Stimulated activated CD8-positive, alpha-beta memory T cell treated with anti-CD3 and anti-CD28 coated beads, Interleukin-2, amount 100 ng/mL, for 1 hour (primary cell): ENCODE measurements at regions not wholly inside any gene's neighbourhood (a gene's known extent, or its start where the extent isn't known, plus 50 kb on each side); places are given as distances from the start of the nearest gene placed in this dataset.

ENCODE experiments used
- DNase-seq, 2 donors: peaks; one replicate each; pipeline ENCODE4 v3.0.0-alpha.2; 2020; ENCODE audit warnings: low read depth in 2 of 2

DNA sequence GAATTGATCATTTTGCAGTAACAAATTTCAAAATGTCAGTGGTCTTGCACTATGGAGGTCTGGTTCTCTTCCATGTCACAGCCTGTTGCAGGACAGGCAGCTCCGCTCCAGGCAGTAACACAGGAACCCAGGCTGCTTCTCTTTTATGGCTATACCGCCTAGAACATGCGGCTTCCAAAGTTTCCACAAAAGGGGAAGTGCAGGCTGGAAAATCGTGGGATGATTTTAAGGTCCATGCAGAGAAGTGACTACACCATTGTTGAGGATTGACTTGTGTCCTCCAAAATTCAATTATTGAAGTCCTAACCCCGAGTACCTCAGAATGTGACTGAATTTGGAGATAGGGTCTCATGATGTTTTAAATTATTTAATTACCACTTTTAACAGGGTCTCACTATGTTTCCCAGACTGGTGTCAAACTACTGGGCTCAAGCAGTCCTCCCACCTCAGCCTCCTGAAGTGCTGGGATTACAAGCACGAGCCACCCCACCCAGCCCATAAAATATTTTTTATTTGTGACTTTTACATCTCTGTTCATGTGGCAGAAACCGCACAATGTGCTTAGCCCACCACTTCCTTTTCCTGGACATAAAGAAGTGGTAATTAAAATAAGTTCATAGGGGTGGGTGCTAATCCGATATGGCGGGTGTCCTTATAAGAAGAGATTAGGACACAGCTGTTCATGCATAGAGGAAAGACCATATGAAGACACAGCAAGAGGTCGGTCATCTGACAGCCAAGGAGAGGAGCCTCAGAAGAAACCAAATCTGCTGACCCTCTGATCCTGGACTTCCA, 279.2 kb upstream of the RPL38 start:
- no peak for DNase-seq

DNA sequence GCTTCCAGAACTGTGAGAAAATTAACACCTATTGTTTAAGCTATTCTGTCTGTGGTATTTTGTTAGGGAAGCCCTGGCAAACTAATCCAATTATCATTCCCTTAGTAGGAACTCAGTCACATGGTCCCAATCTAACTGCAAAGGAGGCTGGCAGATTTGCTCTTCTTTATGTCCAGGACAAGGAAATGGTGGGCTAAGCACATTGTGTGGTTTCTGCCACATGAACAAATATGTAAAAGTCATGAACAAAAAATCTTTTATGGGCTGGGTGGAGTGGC, 278.6 kb upstream of the RPL38 start:
- no peak for DNase-seq

DNA sequence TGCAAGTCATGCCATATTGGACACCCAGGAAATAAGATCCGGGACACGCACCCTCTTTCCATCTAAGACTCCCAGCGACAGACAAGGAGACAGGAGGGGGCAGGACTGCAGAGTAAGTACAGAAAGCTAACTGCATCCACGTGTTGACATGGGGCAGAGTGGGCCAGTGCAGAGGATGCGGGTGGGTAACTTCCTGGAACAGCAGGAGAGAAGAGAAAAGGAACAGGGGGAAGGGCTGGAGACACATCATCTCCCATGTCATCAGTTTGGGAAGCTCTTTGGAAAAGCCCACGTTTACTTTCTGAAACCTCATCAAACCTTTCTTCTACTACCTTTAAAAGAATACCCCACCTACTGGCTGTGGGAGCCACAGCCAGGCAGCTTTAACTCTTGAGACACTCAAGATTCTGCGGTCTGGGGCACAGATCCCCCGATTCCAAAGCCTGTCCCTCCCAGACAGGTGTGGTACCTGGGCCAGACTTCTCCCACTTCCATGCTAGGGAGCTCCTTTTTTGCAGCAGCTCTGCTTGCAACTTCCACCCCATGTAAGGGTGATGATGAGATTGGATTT, 273.5 kb upstream of the RPL38 start:
- no peak for DNase-seq

DNA sequence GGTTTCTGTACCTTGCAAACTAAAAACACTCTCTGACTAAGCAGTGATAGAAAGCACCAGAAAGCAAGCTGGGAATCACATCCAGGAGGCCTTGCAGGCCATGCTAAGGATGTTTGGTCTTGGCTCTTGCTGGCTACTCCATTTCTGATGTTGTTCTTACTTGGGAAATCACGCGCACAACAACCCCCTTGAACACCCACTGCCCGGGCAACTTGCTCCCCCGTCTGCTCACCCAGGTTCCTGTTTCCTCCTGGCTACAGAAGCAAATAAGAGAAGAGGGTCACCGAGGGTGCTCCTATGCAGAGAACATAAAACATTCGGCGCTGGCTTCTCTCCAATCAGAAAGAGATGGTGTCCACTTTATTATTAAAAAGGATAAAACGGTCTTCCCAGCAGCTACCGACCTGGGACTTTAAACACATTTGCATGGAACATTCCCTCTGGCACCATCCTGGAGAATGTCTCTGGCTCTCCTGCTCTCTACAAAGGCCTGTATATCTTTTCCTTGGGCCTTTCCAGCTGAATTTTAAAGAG, 271.2 kb upstream of the RPL38 start:
- no peak for DNase-seq

DNA sequence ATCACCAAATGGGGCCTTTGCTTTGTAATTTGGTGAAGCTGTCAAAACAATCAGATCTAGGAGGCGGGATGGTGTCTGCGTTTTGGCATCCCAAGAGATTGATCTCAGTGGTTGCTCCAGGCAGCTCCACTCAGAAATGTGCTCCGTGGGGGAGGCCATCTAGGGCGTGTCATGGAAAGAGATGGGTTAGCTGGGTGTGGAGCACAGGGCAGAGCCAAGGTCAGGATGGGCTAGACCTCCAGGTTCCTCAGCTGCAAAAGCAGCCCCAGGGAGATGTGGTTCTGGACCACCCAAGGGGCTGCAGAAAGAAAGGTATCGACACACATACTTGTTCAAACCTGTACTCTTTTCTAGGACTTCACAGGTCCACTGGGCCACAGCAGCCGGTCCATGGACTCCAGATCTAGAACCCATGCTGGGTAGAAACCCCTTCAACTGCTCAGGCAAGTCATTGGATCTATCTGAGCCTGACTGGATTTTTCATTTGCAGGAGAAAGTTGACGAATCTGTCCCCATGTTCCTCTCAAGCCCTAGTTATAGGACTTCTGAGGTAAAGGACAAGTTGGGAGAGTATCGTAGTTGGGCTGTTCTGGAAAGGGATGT, 270.2 kb upstream of the RPL38 start:
- DNase-seq, result no peak

DNA sequence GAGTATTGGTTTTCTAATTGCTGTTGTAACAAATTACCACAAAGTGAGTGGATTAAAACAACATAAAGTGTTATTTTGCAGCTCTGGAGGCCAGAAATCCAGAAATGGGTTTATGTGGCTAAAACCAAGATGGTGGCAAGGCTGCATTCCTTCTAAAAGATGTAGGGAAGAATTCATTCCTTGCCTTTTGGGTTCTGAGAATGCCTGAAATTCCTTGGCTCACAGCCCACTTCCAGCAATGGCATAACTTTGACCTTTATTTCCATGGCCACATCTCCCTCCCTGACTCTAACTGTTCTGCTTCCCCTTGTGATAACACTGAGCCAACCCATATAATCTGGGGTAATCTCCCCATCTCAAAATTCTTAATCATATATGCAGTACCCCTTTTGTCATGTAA, 269.6 kb upstream of the RPL38 start:
- DNase-seq, result no peak

DNA sequence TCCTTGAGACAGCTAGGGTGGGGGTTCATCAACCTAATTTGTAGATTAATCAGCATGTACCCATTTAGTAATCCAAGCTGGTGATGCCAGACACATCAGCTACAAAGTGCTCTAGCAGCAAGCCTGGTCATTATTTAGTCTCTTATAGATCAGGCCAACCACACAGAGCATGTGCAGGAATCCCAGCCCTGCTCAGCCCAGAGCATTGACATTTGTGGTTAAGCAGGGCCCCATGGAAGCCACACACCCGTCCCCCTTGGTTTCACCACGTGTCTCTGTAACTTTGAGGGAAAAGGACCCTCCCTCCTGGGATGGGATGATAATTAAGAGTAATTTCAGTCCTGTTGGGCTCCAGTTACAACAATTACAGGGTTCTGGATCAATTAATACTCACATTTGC, 268.8 kb upstream of the RPL38 start:
- no peak for DNase-seq

DNA sequence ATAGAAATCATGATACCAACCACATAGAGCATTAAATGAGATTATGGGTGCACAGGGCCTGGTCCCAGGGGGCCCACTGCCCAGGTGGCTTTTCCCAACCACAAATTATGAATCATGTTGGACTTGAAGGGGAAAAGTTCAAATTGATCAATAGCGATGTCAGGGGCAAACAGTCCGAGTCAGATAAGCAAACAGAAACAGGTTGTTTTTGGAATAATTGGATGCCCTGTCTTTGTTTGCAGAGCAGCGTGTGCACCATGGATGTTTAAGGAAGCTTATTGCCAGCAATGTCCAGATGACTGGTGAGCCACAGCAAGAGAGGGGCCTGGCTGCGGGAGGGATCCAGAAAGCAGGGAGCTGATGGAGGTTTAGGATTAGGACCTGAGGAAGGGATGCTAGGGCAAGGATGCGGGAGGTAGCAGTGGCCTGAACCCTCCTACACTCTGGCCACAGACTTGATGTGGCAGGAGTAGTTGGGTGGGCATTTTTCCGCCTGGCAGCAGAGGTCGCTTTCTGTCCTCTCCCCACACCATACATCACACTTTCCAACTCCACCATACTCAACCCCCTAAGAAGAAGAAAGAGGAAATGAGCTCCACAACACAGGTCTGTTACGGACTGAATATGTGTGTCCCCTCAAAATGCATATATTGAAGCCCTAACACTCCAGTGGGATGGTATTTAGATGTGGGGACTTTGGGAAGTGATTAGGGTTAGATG, 266.4 kb upstream of the RPL38 start:
- no peak for DNase-seq

DNA sequence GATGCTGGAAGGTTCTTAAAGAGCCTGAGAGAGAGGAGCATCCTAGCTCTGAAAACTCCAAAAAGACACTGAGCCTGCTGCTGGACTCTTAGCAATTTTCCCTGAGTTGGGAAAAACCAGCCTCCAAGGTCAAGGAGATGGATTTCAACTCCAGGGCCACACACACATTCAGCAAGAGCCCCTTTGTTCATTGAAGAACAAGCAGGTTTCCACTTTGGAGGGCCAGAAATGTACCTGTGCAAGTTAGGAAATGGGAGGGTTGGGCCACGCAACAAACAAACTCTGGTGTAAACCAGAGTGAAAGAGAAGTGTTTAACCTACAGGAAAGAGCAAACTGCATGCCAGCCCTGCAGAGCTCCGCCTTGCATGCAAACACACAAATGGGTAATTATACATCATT, 264.8 kb upstream of the RPL38 start:
- DNase-seq, result no peak

DNA sequence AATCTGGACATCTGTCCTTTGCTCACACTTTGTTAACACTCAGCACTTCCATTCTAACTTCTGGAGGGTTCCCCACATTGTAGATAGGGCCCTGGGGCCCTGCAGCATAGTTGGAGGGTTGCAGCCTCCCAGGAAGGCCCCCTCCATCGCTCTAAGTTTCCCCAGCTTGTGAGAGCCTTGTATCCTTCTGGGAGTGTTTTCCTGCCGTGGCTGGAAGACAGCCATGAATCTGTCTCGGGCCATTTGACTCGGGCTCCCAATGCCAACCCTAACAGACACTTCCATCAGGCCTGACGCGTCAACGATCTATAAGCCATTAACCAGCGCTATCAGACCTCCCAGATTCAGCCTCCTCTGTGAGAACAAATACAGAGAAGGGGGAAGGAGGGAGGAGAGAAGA, 263.7 kb upstream of the RPL38 start:
- no peak for DNase-seq

DNA sequence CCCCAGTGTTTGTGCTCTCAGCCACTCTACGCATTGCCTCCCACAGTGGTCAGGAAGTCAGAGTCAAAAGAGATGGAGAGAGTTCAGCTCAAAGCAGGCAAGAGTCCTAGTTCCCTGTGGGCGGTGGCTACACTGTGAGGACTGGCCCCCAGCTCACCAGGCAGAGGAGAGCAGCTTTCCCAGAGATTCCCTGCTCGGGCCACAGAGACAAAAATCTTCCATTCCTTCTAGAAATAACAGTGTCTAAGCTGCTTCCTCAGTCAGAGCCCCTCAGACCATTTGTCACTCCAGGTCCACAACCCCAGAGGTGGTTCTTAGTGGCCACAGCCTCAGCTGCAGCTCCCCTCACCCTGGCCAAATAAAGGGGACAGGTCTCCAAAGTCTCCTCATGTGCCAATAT, 263.0 kb upstream of the RPL38 start:
- no peak for DNase-seq

DNA sequence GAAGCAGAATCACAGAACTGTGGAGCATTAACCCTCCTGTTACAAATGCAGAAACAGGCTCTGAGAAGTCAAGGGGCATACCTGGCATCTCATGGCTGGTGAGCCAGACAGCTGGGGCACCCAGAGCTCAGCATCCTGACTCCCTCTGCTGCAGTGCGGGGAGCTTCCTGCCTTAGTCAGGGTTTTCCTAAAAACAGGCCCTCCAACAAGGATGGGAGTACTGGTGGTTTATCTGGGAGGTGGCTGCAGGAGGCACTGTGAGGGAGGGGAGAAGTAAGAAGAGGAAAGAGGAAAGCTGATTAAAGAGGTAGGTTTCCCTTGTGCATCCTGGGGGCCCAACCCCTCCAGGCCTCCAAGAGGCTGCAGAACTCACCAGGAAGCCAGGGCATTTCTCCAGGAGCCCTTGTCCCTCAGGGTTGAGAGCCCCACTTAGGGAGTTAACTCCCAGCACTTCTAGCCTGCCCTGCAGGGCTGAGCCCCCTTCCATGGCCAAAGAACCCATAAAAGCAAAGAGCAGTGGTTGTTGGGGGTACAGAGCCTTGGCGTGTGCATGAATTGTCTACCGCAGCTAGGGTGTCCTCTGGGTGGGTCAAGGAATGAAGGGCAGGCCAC, 261.5 kb upstream of the RPL38 start:
- DNase-seq, result no peak

DNA sequence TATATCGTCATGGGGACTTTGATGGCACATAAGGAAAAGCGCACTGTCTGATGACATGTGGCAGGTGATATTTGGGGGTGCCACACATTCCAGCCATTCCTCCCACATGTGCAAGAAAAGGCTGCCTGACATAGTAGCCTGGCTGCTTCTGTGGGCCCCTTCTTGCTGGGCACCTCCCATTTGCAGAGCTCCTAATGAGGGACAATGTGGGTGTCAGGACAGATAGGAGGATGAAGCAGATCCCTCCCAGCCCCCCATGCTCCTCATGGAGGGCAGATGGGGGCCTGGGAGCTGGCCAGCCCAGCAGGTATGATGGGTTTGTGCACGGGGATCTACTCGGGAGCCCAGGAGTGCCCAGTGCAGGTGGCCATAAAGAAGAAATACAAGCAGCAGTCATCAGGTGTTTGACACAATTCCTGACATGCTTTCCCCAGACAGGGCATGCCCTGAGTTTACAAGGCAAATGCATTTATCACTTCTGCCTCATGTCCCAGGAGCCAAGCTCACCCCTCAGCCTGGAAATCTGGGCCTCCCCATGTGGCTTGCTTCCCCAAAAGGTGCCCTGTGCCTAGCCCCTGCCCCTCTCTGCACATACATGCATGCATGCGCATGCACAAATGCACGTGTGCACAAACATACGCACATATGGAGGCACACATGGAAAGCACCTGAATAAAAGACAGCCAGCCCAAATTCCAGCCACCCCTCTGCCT, 260.6 kb upstream of the RPL38 start:
- no peak for DNase-seq

DNA sequence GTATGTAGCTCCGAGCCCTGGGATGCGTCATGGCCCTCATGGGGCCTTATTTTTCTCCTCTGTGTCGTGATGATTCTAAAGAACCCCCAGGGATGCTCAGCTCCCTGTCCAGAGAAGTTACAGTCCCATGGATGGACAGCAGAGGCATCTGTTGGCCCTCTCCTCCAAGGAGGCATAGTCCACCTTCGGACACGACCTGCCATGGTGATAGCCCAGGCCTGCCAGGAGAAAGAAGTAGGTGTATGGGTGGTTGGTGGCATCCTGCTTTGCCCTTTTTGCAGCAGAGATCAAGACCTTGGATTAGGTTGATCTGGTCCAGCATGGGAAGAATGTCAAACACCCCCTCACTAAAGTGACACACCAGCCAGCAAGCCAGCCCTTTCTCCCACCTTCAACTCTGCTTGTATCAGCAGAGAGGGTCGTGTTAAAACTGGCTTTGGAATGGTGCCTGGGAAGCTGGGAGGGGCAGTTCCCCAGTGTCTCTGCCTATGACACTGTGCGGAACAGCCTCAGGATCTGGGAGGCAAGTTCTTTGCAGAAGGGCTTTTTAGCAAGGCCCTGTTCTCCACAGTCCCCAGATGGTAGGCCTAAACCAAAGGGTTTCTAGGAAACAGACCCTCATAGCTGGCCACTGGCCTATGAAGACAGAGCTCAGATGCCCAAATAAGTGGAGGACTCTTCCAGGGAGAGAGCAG, 259.9 kb upstream of the RPL38 start:
- DNase-seq, result no peak

DNA sequence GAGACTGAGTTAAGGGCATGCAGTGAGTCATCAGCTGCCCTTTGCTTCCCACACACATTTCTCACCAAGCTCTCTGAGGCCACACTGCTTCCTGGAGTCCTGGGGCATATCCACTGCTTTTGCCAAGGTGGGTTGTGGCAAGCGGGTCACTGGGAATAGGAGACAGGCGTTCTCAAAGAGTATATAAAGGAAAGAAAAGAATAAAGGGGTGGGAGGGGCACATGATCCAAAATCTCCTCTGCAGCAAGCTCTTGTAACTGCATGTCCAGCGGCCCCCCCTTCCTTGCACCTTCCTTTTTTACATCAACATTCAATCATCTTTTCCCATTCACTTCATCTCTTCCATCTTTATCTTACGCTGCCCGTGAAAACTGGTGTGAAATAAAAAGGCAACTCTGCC, 259.1 kb upstream of the RPL38 start:
- no peak for DNase-seq

DNA sequence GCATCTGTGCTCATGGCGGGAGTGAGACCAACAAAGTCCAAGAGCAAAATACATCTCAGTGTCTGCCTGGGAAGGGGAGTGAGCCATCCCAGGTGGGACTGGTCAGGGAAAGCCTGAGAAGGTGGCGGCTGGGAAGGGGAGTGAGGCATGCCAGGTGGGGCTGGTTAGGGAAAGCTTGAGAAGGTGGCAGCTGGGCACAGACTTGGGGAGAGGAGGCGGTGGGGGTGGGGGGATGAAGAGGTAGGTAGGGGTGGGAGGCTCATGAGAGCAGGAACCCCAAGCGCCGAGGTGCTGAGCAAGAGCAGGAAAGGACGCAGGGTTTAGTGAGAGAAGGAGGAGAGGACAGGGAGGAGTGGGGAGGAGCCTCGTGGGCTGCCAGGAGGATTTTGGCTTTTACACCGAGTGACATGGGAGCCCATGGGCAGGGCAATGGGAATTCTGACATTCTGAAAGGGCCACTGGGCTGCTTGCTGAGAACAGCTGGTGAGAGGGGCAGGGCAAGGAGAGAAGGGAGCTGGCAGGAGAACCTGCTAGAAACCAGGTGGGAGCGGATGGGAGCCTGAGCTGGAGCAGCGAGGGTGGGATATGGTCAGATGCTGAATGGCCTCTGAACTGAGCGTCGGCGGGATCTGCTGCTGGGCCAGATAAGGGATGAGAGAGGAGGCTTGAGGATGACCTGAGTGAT, 256.1 kb upstream of the RPL38 start:
- no peak for DNase-seq

DNA sequence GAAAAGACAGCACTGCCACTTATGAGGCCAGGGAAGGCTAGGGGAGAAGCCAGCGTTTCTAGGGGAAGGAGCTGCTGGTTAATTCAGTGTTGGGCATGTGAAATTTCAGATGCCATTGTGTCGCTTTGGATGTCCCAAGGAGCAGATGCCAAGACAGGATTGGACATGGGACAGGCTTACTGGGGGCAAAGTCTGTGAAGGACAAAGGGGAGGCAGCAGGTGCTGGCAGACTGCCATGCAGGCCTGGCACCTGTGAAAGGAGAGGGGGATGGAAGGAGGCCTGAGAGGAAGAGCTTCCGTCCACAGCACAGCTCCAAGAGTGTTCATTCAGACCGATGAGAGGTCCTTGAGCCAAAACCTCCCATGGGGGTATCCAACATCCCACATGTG, 255.5 kb upstream of the RPL38 start:
- DNase-seq, result no peak

DNA sequence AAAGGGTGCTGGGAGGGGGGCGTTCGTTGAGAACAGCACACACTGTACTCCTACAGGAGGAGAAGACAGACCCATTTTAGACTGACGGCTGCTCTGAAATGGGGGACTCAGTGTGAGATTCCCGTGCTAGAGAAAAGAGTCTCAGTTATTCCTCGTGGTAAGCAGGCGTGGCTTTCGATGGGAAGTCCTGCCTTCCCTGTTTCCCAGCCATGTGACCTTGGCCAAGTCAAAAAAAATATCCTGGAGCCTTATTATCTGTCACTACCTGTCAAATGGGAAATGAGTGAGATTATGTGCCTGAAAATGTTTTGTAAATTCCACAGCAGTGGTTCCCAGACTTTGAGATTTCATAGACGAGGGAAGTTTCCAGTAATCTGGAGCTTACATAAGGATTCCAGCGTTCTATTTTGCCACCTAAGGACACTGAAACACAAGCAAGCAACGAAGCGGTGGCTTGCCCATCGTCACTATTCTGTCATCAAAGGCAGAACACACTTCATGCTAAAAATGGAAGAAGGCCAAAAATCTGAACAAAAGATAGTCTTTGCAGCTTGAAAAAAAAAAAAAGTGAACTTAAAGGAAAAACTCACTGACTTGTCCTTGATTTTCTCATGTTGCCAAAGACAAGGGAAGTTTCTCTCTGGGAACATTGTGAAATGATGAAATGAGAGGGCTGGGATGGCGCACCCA, 253.4 kb upstream of the RPL38 start:
- DNase-seq, result no peak

DNA sequence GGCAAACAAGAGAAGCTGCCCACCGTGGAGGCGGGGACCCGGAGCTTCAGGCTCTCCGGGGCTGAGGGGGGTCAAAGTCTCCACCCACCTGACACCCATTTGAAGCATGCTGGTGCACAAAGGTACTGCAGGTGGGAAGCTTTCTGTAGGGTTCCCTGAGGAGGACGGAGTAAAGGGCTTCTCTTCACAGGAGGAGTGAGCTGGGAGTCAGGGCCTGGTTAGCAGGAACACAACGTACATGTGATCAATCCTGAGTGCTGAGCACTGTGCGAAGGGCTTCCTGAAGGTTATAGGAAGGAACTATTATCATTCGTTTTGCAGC, 252.9 kb upstream of the RPL38 start:
- DNase-seq, result no peak

DNA sequence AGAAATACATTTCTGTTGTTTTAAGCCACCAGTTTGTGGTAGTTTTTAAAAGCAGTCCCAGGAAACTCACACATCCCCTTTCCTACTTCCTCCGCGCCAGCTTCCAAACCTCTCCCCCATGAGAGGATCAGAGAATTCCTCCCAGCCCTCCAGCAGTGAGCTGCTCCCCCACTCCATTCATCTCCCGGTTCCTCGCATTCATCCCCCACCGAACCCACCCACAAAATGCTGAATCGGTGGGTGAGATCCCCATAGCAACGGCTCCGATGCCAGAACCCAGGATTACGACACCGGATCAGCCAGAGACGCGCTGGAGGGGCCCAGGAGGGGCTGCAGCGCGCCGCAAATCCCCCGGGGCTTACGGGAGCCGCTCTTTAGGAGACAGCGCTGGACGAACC, 251.4 kb upstream of the RPL38 start:
- no peak for DNase-seq
